HepG2 (cell line): ENCODE measurements at regions not wholly inside any gene's neighbourhood (a gene's known extent, or its start where the extent isn't known, plus 50 kb on each side); places are given as distances from the start of the nearest gene placed in this dataset.

Experiments used
- ATAC-seq: fragments of 200-7000 bp; cut with Tn5 transposase; 3 replicates; pipeline ENCODE4 v1.9.1; 2020; ENCODE audit warnings: mild to moderate bottlenecking, moderate library complexity
- BruUV-seq: library from RNA; stranded (reverse); fragments of 400-500 nt; replicated peaks from 2 replicates; lab custom pipeline; 2021; lab: Mats Ljungman, UMichigan
- CTCF ChIA-PET: fragments of 300-600 bp; formaldehyde crosslinking; extraction: SDS; loops from one replicate; lab custom pipeline; 2021; ENCODE audit warnings: low total read pairs, inconsistent platforms, low intra/inter-chr PET ratio; lab: Yijun Ruan, JAX
- POLR2A ChIA-PET: fragments of 350-600 bp; sonication (Branson Sonifier 250); formaldehyde crosslinking; loops from one replicate; lab custom pipeline; 2020; ENCODE audit warnings: antibody characterized with exemption, inconsistent platforms; lab: Yijun Ruan, JAX
- DNase-seq: peaks from one replicate; pipeline ENCODE4 v3.0.0-alpha.2; 2015; ENCODE audit warnings: low spot score
- FAIRE-seq: peaks from 3 replicates; lab custom pipeline; 2011; peaks lifted over from hg19 to GRCh38; lab: Jason Lieb, UNC
- H2AFZ ChIP-seq: one replicate; pipeline ENCODE4 v1.6.1; 2011; ENCODE audit warnings: low read length, inconsistent platforms
- H3K27ac ChIP-seq: fragments of 300-600 bp; 3 replicates; pipeline ENCODE4 v1.8.0; 2011; ENCODE audit warnings: mixed run types, mild to moderate bottlenecking, mixed read lengths, low read length, inconsistent platforms; ENCODE audit not compliant: insufficient read depth; ENCODE audit errors: extremely low read length
- H3K27me3 ChIP-seq, 2 experiments: fragments of 200-600 bp in 1 of 2; 2 replicates in 1 of 2; 3 replicates in 1 of 2; pipeline versions ENCODE4 v1.6.0 to v1.8.0; 2011; ENCODE audit warnings: low read length in 2 of 2, mild to moderate bottlenecking in 2 of 2, moderate library complexity in 2 of 2, inconsistent platforms in 1 of 2; ENCODE audit not compliant: insufficient read depth in 2 of 2, control insufficient read depth in 1 of 2
- H3K36me3 ChIP-seq, 2 experiments: fragments of 200-600 bp in 1 of 2; replicated peaks in 1 of 2; 2 replicates in 1 of 2; 3 replicates in 1 of 2; pipeline versions ENCODE4 v1.5.1 to v1.8.0; 2011; ENCODE audit warnings: low read length in 2 of 2, inconsistent platforms in 1 of 2; ENCODE audit not compliant: insufficient read depth in 2 of 2, control insufficient read depth in 1 of 2
- H3K4me1 ChIP-seq: 2 replicates; pipeline ENCODE4 v1.5.1; 2012; ENCODE audit warnings: low read length, inconsistent platforms; ENCODE audit not compliant: insufficient read depth
- H3K4me2 ChIP-seq: 2 replicates; pipeline ENCODE4 v1.6.0; 2011; ENCODE audit warnings: low read depth, low read length, inconsistent platforms
- H3K4me3 ChIP-seq, 3 experiments: fragments of 200-600 bp in 1 of 3; sonication (generic), shearing (Covaris generic) in 1 of 3; replicated peaks in 1 of 3; 2 replicates each; pipeline ENCODE4 v1.5.1; 2011 to 2016; ENCODE audit warnings: low read length in 3 of 3, inconsistent platforms in 2 of 3, low read depth in 2 of 3, mild to moderate bottlenecking in 2 of 3, control low read depth in 1 of 3, mixed read lengths in 1 of 3; ENCODE audit not compliant: insufficient read depth in 1 of 3
- H3K79me2 ChIP-seq: one replicate; pipeline ENCODE4 v1.6.1; 2011; ENCODE audit warnings: low read length, inconsistent platforms; ENCODE audit not compliant: insufficient read depth
- H3K9ac ChIP-seq: 2 replicates; pipeline ENCODE4 v1.6.0; 2011; ENCODE audit warnings: mild to moderate bottlenecking, low read depth, low read length, inconsistent platforms; ENCODE audit not compliant: insufficient read depth
- H3K9me3 ChIP-seq: 2 replicates; pipeline ENCODE4 v1.5.1; 2012; ENCODE audit warnings: mild to moderate bottlenecking, low read length
- H4K20me1 ChIP-seq: 2 replicates; pipeline ENCODE4 v1.6.0; 2011; ENCODE audit warnings: inconsistent platforms, mild to moderate bottlenecking, low read length, moderate library complexity; ENCODE audit not compliant: insufficient read depth
- BCL6 ChIP-seq: IDR thresholded peaks from 2 replicates; pipeline ENCODE4 v1.6.1; 2016; ENCODE audit warnings: missing genetic modification reagents, missing compliant biosample characterization
- CC2D1A ChIP-seq: sonication (generic); formaldehyde crosslinking; IDR thresholded peaks from 2 replicates; pipeline ENCODE4 v1.8.1; 2023; ENCODE audit warnings: mild to moderate bottlenecking, missing genetic modification reagents
- DDIT3 ChIP-seq: sonication (generic); formaldehyde crosslinking; IDR thresholded peaks from 2 replicates; pipeline ENCODE4 v1.4.0; 2020; ENCODE audit warnings: mild to moderate bottlenecking, missing genetic modification reagents
- EHMT2 ChIP-seq: fragments of 200-600 bp; sonication (generic); IDR thresholded peaks from 2 replicates; pipeline ENCODE4 v1.7.0; 2017; ENCODE audit warnings: antibody characterized with exemption, low read depth, low read length, borderline replicate concordance
- IRF1 ChIP-seq: sonication (generic); formaldehyde crosslinking; IDR thresholded peaks from 2 replicates; pipeline ENCODE4 v1.4.0; 2020; ENCODE audit warnings: low read depth, mild to moderate bottlenecking, missing genetic modification reagents
- THAP7 ChIP-seq: sonication (generic); formaldehyde crosslinking; IDR thresholded peaks from 2 replicates; pipeline ENCODE4 v1.8.1; 2023; ENCODE audit warnings: mild to moderate bottlenecking, missing genetic modification reagents
- ZFAT ChIP-seq: sonication (generic); formaldehyde crosslinking; conservative IDR thresholded peaks from 2 replicates; pipeline ENCODE4 v1.8.1; 2023; ENCODE audit warnings: missing genetic modification reagents, inconsistent platforms
- whole genome bisulfite sequencing: methylation state at CpG from one replicate; pipeline ENCODE4 v1.1.6; 2017; ENCODE audit warnings: low lambda C conversion rate; 5-methylcytosine and 5-hydroxymethylcytosine counted together
- in situ Hi-C: cut with HindIII; loops from 2 replicates; pipeline ENCODE4 v1.10.0; 2017; ENCODE audit warnings: low pct_unique_long_range_greater_than_20kb; ENCODE audit not compliant: extremely low pct_ligation_motif_present
- intact Hi-C: fragments of 100-400 bp; cut with micrococcal nuclease; formaldehyde crosslinking; loops from one replicate; pipeline ENCODE4 v1.10.0; 2022; ENCODE audit not compliant: unreplicated experiment

DNA sequence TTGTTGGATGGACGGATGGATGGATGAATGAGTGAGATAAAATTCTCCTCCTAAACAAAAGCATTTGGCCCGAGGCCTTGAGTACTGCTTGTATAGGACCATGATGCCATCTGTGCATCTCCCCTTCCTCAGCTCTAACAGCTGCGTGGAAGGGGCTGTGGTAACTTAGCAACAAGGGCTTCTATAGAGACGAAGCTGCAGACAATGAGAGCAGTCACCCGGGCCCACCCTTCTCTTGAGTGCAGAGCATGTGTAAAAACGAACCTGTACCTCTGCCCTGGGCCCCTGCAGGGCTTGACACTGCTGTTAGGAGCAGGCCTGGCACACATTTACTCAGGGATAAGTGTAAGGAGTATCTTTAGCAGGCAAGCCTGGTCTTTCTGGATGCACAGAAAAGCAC, 391.5 kb downstream of the CADM1 start (continued):
- no peak for TF ChIP-seq DDIT3 (CRISPR knock-in tag)
- TF ChIP-seq THAP7, result no peak
- TF ChIP-seq ZFAT (CRISPR knock-in tag), result no peak
- no peak for TF ChIP-seq BCL6 (CRISPR knock-in tag)
- no peak for TF ChIP-seq CC2D1A (CRISPR knock-in tag)
- no peak for TF ChIP-seq IRF1 (CRISPR knock-in tag)
- TF ChIP-seq, all 625 proteins: peak for 0

GRCh38 chr11:115117956-115118493, 386.2 kb downstream of the CADM1 start:
- TF ChIP-seq EHMT2, result no peak
- ChIA-PET CTCF (no interaction called here), POLR2A (no interaction called here)
- H3K4me1 ChIP-seq, result no peaks in the 10 kb centered on the region
- H3K27me3 ChIP-seq, result peaks cover 3 to 20% of the 10 kb centered on the region in 2 experiments; a peak in 3 of 5 replicates
- DNase-seq (no peak), FAIRE-seq (no peak), ATAC-seq (no peak)
- H3K27ac ChIP-seq, result no peak overlapping the region
- no peak overlapping the region for H3K4me2 ChIP-seq
- no peaks in the 10 kb centered on the region for H3K9me3 ChIP-seq
- no TSS peak for BruUV-seq
- intact Hi-C loops (no loop called here), in situ Hi-C loops (loop anchor here (25.0 kb wide), 1 partner anchor 331 kb away; no protein-coding TSS in a partner anchor)
- H3K36me3 ChIP-seq, result no peaks in the 10 kb centered on the region
- WGBS, result 3% methylated on average over 5 of the region's 5 CpGs
- no peak overlapping the region for H3K9ac ChIP-seq
- H3K79me2 ChIP-seq, result no peaks in the 10 kb centered on the region
- no peaks in the 10 kb centered on the region for H4K20me1 ChIP-seq
- no peak overlapping the region for H2AFZ ChIP-seq
- no peak overlapping the region for H3K4me3 ChIP-seq
